Stimulated activated CD4-positive, alpha-beta T cell treated with anti-CD3 and anti-CD28 coated beads, Interleukin-15, amount 100 ng/mL, for 24 hours (primary cell): ENCODE measurements at regions not wholly inside any gene's neighbourhood (a gene's known extent, or its start where the extent isn't known, plus 50 kb on each side); places are given as distances from the start of the nearest gene placed in this dataset.
"Not testable (repeated sequence)": the region's sequence is repeated elsewhere in the genome, so short reads cannot be mapped to it uniquely, and the experiment has no call there.

Experiments
- DNase-seq: peaks from one replicate; pipeline ENCODE4 v3.0.0-alpha.2; 2020

GRCh38 chr3:163582967-163583366, 1495.3 kb downstream of the SI start:
- no peak for DNase-seq

GRCh38 chr3:163577271-163577670, 1501.0 kb downstream of the SI start:
- DNase-seq, result no peak

- no peak for DNase-seq
Measured at GRCh38 chr3:163576314-163576713, 1502.0 kb downstream of the SI start.

- DNase-seq, result no peak
Measured at GRCh38 chr3:163573324-163573723, 1505.0 kb downstream of the SI start.

- no peak for DNase-seq
Measured at GRCh38 chr3:163572856-163573255, 1505.4 kb downstream of the SI start.

- no peak for DNase-seq
Measured at GRCh38 chr3:163563485-163563884, 1514.8 kb downstream of the SI start.

GRCh38 chr3:163562625-163563024, 1515.7 kb downstream of the SI start:
- no peak for DNase-seq

GRCh38 chr3:163561151-163561550, 1517.1 kb downstream of the SI start:
- DNase-seq, result no peak

- no peak for DNase-seq
Measured at GRCh38 chr3:163560459-163560858, 1517.8 kb downstream of the SI start.

- DNase-seq, result no peak
Measured at GRCh38 chr3:163556813-163557523, 1521.3 kb downstream of the SI start.

GRCh38 chr3:163555918-163556317, 1522.4 kb downstream of the SI start:
- DNase-seq, result no peak

- DNase-seq, result no peak
Measured at GRCh38 chr3:163552659-163552966, 1525.7 kb downstream of the SI start.

GRCh38 chr3:163551915-163552658, 1526.2 kb downstream of the SI start:
- not testable (repeated sequence) for DNase-seq

- no peak for DNase-seq
Measured at GRCh38 chr3:163548015-163548414, 1530.3 kb downstream of the SI start.

GRCh38 chr3:163547014-163547685, 1531.1 kb downstream of the SI start:
- DNase-seq, result no peak

GRCh38 chr3:163543662-163544061, 1534.6 kb downstream of the SI start:
- no peak for DNase-seq

- no peak for DNase-seq
Measured at GRCh38 chr3:163541629-163542028, 1536.7 kb downstream of the SI start.

GRCh38 chr3:163538387-163538786, 1539.9 kb downstream of the SI start:
- no peak for DNase-seq

- DNase-seq, result no peak
Measured at GRCh38 chr3:163533381-163533780, 1544.9 kb downstream of the SI start.

- no peak for DNase-seq
Measured at GRCh38 chr3:163523375-163523774, 1554.9 kb downstream of the SI start.

- DNase-seq, result no peak
Measured at GRCh38 chr3:163521261-163521660, 1557.0 kb downstream of the SI start.

GRCh38 chr3:163518065-163518464, 1560.2 kb downstream of the SI start:
- DNase-seq, result no peak

- no peak for DNase-seq
Measured at GRCh38 chr3:163513149-163513657, 1565.1 kb downstream of the SI start.

- no peak for DNase-seq
Measured at GRCh38 chr3:163508206-163508605, 1570.1 kb downstream of the SI start.
